Esophagus squamous epithelium (tissue), 5 donors: ENCODE measurements at regions not wholly inside any gene's neighbourhood (a gene's known extent, or its start where the extent isn't known, plus 50 kb on each side); places are given as distances from the start of the nearest gene placed in this dataset.

Source experiments
- DNase-seq: peaks from one replicate; lab custom pipeline; 2025; lab: John Stamatoyannopoulos, UW
- H3K27ac ChIP-seq, 4 donors: fragments of 200-600 bp; sonication (generic); one replicate each; pipeline ENCODE4 v1.5.1; 2016 to 2019; ENCODE audit warnings: mild to moderate bottlenecking in 1 of 4
- H3K27me3 ChIP-seq, 4 donors: fragments of 200-600 bp; sonication (generic); 1 replicate in 3 of 4; 2 replicates in 1 of 4; pipeline versions ENCODE4 v1.5.1 to v1.6.0; 2017 to 2021; ENCODE audit warnings: antibody characterized with exemption in 1 of 4
- H3K36me3 ChIP-seq, 3 donors: fragments of 200-600 bp; sonication (generic); one replicate each; pipeline ENCODE4 v1.5.1; 2016 to 2019
- H3K4me1 ChIP-seq, 3 donors: fragments of 200-600 bp; sonication (generic); one replicate each; pipeline ENCODE4 v1.5.1; 2017 to 2019
- H3K4me3 ChIP-seq, 4 donors: fragments of 200-600 bp; sonication (generic); 1 replicate in 3 of 4; 2 replicates in 1 of 4; pipeline ENCODE4 v1.5.1; 2016 to 2019; ENCODE audit warnings: mild to moderate bottlenecking in 2 of 4, moderate library complexity in 1 of 4
- H3K9me3 ChIP-seq, 3 donors: fragments of 200-600 bp; sonication (generic); one replicate each; pipeline ENCODE4 v1.5.1; 2016 to 2019
- POLR2A ChIP-seq, 4 donors: fragments of 450-650 bp; IDR thresholded peaks; one replicate each; pipeline ENCODE4 v1.6.1; 2017; ENCODE audit warnings: antibody characterized with exemption in 4 of 4, mild to moderate bottlenecking in 4 of 4, moderate library complexity in 3 of 4
- WGBS, 2 donors: methylation state at CpG; one replicate each; pipeline ENCODE4 v1.1.5; 2018; 5-methylcytosine and 5-hydroxymethylcytosine counted together
- intact Hi-C: fragments of 100-400 bp; cut with DNase I; formaldehyde crosslinking; loops from one replicate; pipeline ENCODE4 v1.15.0; 2022
- TF ChIP-seq, protein P1 (sequence below), 6 experiments: fragments of 450-650 bp in 4 of 6; fragments of 200-600 bp in 2 of 6; sonication (generic) in 2 of 6; IDR thresholded peaks; one replicate each; pipeline ENCODE4 v1.5.1; 2016 to 2019; ENCODE audit warnings: antibody characterized with exemption in 6 of 6, mild to moderate bottlenecking in 4 of 6, moderate library complexity in 4 of 6
- donor health status: DM: yes; HTN: yes; CAD: no.

DNA sequence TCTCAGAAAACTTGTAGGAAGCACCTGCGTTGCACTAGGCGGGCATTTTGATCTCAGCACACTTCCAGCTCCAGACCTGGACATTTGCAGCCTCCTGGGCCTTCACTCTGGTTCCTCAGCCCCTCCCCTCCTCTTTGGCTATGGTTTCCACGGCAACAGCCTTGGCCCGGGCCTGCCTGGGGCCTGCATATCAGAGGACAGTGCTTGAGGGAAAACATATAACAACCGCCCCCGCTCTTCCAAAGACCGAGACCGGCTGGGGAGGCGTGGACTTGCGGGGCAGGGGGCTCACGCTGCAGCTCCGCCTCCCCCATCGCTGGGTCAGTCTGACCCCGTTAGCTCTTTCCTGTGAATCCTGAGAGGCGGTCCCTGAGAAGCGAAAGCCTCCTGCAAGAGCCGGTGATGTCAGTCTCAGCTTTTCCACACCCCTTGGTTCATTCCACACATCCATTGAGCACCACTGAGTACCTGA lies 125.7 kb upstream of the PEG3 start:
- H3K9me3 ChIP-seq: peaks cover 0 to 25% (median 5%) of the 10 kb centered on the region in 3 donors
- DNase-seq: no peak
- no peak overlapping the region for H3K4me3 ChIP-seq
- no peak overlapping the region for H3K27ac ChIP-seq
- no peaks in the 10 kb centered on the region for H3K36me3 ChIP-seq
- WGBS, 2 donors: 40 to 45% methylated on average over 3 to 4 of the region's 17 CpGs
- H3K4me1 ChIP-seq: no peaks in the 10 kb centered on the region
- intact Hi-C loops: no loop called here
- no peak for TF ChIP-seq POLR2A (IDR thresholded peaks at IDR 0.05)
- TF ChIP-seq, protein P1, sequence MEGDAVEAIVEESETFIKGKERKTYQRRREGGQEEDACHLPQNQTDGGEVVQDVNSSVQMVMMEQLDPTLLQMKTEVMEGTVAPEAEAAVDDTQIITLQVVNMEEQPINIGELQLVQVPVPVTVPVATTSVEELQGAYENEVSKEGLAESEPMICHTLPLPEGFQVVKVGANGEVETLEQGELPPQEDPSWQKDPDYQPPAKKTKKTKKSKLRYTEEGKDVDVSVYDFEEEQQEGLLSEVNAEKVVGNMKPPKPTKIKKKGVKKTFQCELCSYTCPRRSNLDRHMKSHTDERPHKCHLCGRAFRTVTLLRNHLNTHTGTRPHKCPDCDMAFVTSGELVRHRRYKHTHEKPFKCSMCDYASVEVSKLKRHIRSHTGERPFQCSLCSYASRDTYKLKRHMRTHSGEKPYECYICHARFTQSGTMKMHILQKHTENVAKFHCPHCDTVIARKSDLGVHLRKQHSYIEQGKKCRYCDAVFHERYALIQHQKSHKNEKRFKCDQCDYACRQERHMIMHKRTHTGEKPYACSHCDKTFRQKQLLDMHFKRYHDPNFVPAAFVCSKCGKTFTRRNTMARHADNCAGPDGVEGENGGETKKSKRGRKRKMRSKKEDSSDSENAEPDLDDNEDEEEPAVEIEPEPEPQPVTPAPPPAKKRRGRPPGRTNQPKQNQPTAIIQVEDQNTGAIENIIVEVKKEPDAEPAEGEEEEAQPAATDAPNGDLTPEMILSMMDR (IDR thresholded peaks at IDR 0.05): no peak
- H3K27me3 ChIP-seq: peaks cover 0 to 10% (median 0%) of the 10 kb centered on the region in 4 donors

DNA sequence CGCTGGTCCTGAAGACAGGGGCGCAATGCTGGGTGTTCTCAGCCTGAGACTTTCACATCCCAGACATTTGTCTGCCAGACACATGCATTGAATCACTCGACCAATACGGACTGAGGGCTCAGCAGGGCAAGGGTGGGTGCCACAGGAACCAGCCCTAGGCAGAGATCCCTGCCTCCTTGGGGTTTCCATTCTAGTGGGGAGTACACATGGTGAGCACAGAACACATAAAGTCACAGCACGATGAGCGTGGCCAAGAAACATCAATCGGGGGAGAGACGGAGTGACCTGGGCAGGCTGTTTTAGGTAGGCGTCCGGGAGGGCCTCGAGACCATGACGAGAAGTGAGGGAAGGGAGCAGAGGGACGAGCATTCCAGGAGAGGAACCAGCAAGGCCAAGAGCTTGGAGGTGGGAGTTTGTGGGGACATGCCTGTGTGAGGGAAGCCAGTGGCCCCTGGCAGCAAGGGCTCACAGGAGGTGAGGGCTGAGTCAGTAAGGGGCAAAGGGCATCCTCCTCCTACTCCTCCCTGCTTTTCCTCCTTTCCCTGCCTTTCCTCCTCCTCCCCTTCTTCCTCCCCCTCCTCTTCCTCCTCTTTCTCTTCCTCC lies 126.3 kb upstream of the PEG3 start:
- Histone ChIP-seq H3K27ac (no peak overlapping the region), H3K36me3 (no peaks in the 10 kb centered on the region), H3K4me1 (no peaks in the 10 kb centered on the region), H3K9me3 (peaks cover 0 to 25% (median 5%) of the 10 kb centered on the region in 3 donors), H3K4me3 (no peak overlapping the region), H3K27me3 (peaks cover 0 to 10% (median 0%) of the 10 kb centered on the region in 4 donors)
- 78 to 79% methylated on average over 11 to 13 of the region's 13 CpGs for WGBS, 2 donors
- TF ChIP-seq, protein P1 (IDR thresholded peaks at IDR 0.05): no peak
- TF ChIP-seq POLR2A (IDR thresholded peaks at IDR 0.05): no peak
- DNase-seq: no peak
- intact Hi-C loops: no loop called here

DNA sequence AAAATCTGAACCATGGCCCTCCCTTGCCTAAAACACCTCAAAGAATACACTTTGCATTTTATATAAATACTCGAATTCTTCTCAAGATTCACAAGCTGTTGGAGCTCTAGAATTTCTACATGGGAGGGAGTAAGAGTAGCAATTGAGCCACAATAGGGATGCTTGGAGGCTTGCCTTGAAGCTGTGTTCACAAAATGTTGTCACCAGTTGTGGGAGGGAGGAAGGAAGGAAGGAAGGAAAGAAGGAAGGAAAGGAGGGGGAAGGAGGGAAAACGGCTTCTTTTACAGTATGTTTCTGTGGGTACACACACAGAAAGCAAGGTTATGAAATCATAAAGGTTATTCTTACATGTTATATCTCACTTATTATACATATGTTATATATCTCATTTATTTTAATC lies 128.6 kb upstream of the PEG3 start:
- TF ChIP-seq, protein P1 (IDR thresholded peaks at IDR 0.05): no peak
- no peak for TF ChIP-seq POLR2A (IDR thresholded peaks at IDR 0.05)
- Histone ChIP-seq H3K9me3 (peaks cover 0 to 36% (median 5%) of the 10 kb centered on the region in 3 donors), H3K27me3 (peaks cover 0 to 27% (median 0%) of the 10 kb centered on the region in 4 donors), H3K4me3 (no peak overlapping the region), H3K4me1 (no peaks in the 10 kb centered on the region), H3K27ac (no peak overlapping the region), H3K36me3 (no peaks in the 10 kb centered on the region)
- no peak for DNase-seq
- intact Hi-C loops: no loop called here
- 24 to 46% methylated on average over 2 of the region's 2 CpGs for WGBS, 2 donors

DNA sequence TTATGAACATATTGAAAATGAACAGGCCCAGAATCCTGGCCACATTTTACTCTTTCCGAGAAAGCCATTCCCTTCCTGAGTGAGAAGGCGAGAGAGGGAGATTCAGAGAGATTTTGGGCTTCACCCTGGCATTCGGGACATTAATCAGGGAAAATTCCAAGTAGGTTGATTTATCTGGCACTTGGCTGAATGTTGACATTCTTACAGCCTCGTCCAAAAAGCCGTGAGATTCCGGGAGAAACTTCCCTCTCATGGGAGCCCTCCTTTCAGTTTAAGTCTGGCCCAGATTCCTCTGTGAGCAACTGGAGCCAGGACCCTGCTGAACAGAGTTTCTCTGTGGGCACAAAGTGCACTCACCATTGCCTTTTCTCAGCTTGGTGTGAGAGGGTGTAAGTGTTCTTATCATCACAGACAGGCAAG lies 129.2 kb upstream of the PEG3 start:
- no peak for DNase-seq
- Histone ChIP-seq H3K36me3 (no peaks in the 10 kb centered on the region), H3K4me3 (no peak overlapping the region), H3K27ac (no peak overlapping the region), H3K4me1 (no peaks in the 10 kb centered on the region), H3K27me3 (peaks cover 0 to 33% (median 0%) of the 10 kb centered on the region in 4 donors), H3K9me3 (peaks cover 0 to 36% (median 5%) of the 10 kb centered on the region in 3 donors)
- WGBS, 2 donors: 6 to 18% methylated on average over 6 of the region's 6 CpGs
- intact Hi-C loops: no loop called here
- TF ChIP-seq POLR2A (IDR thresholded peaks at IDR 0.05): no peak
- TF ChIP-seq, protein P1 (IDR thresholded peaks at IDR 0.05): no peak

DNA sequence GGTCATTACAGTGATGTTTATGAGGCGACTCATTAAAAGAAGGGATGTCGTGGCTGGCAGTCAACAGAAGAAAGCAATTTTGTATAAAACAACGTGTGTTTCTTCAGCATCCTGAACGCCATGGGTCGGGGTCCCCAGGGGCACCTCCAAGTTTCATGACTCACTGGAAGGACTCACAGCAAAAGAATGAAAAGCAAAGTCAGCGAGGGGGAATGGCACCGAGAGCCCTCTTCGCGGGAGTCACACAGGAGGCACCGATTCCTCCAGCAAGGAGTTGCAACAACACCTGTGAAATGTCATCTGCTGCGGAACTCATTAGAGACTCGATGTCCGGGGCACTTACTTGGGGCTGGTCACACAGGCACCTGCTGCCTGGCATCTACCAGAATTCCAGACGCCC lies 130.7 kb upstream of the PEG3 start:
- Histone ChIP-seq H3K9me3 (peaks cover 0 to 27% (median 0%) of the 10 kb centered on the region in 3 donors), H3K27ac (no peak overlapping the region), H3K27me3 (peaks cover 0 to 33% (median 0%) of the 10 kb centered on the region in 4 donors), H3K4me1 (no peaks in the 10 kb centered on the region), H3K4me3 (no peak overlapping the region), H3K36me3 (no peaks in the 10 kb centered on the region)
- TF ChIP-seq, protein P1 (IDR thresholded peaks at IDR 0.05): no peak
- no peak for TF ChIP-seq POLR2A (IDR thresholded peaks at IDR 0.05)
- no peak for DNase-seq
- WGBS, 2 donors: 75 to 76% methylated on average over 3 to 14 of the region's 14 CpGs
- intact Hi-C loops: no loop called here
